H9 (cell line): ENCODE measurements at regions not wholly inside any gene's neighbourhood (a gene's known extent, or its start where the extent isn't known, plus 50 kb on each side); places are given as distances from the start of the nearest gene placed in this dataset.
A peak's percentile ranks its signal among the peaks of the same experiment; 100 is the strongest.

ENCODE experiments used
- DNase-seq: peaks from one replicate; pipeline ENCODE4 v3.0.0-alpha.2; 2017
- H2AFZ ChIP-seq: one replicate; pipeline ENCODE4 v1.6.1; 2013; ENCODE audit warnings: mild to moderate bottlenecking, low read length, control low read depth, moderate library complexity
- H2AK5ac ChIP-seq: 2 replicates; pipeline ENCODE4 v1.6.1; 2013; ENCODE audit warnings: low read length, control low read depth, mixed read lengths; ENCODE audit not compliant: insufficient read length
- H2BK120ac ChIP-seq: one replicate; pipeline ENCODE4 v1.6.1; 2013; ENCODE audit warnings: low read depth, mild to moderate bottlenecking, low read length, control low read depth, inconsistent platforms; ENCODE audit not compliant: poor library complexity, severe bottlenecking
- H2BK12ac ChIP-seq: 2 replicates; pipeline ENCODE4 v1.6.1; 2013; ENCODE audit warnings: low read length, control low read depth, mixed read lengths, low read depth; ENCODE audit not compliant: insufficient read length
- H2BK15ac ChIP-seq: 2 replicates; pipeline ENCODE4 v1.6.1; 2013; ENCODE audit warnings: low read depth, low read length, control low read depth
- H2BK20ac ChIP-seq: one replicate; pipeline ENCODE4 v1.6.1; 2013; ENCODE audit warnings: low read depth, mild to moderate bottlenecking, low read length, control low read depth, inconsistent platforms; ENCODE audit not compliant: poor library complexity, severe bottlenecking
- H2BK5ac ChIP-seq: 2 replicates; pipeline ENCODE4 v1.6.1; 2013; ENCODE audit warnings: low read length, control low read depth, mixed read lengths; ENCODE audit not compliant: insufficient read length
- H3K14ac ChIP-seq: 2 replicates; pipeline ENCODE4 v1.6.1; 2013; ENCODE audit warnings: low read length, control low read depth; ENCODE audit not compliant: insufficient read depth
- H3K18ac ChIP-seq: 2 replicates; pipeline ENCODE4 v1.6.1; 2013; ENCODE audit warnings: low read depth, mild to moderate bottlenecking, mixed read lengths, low read length, control low read depth; ENCODE audit not compliant: insufficient read length
- H3K23ac ChIP-seq: 2 replicates; pipeline ENCODE4 v1.6.1; 2013; ENCODE audit warnings: low read length, control low read depth, mixed read lengths, low read depth; ENCODE audit not compliant: insufficient read length
- H3K23me2 ChIP-seq: 2 replicates; pipeline ENCODE4 v1.6.1; 2013; ENCODE audit warnings: low read depth, mild to moderate bottlenecking, mixed read lengths, low read length, control low read depth; ENCODE audit not compliant: insufficient read length, poor library complexity, severe bottlenecking
- H3K27ac ChIP-seq: 2 replicates; pipeline ENCODE4 v1.5.1; 2013; ENCODE audit warnings: low read length, control low read depth, mixed read lengths, low read depth; ENCODE audit not compliant: insufficient read length
- H3K27me3 ChIP-seq: 2 replicates; pipeline ENCODE4 v1.6.1; 2013; ENCODE audit warnings: low read length, control low read depth, inconsistent platforms; ENCODE audit not compliant: insufficient read depth
- H3K4ac ChIP-seq: 2 replicates; pipeline ENCODE4 v1.6.1; 2013; ENCODE audit warnings: low read depth, mild to moderate bottlenecking, control low read depth, inconsistent platforms, low read length, moderate library complexity
- H3K4me1 ChIP-seq: 2 replicates; pipeline ENCODE4 v1.6.1; 2013; ENCODE audit warnings: low read length, control low read depth, inconsistent platforms; ENCODE audit not compliant: insufficient read depth
- H3K4me2 ChIP-seq: 2 replicates; pipeline ENCODE4 v1.6.1; 2013; ENCODE audit warnings: low read length, control low read depth, mixed read lengths; ENCODE audit not compliant: insufficient read length, insufficient read depth
- H3K56ac ChIP-seq: 2 replicates; pipeline ENCODE4 v1.6.1; 2013; ENCODE audit warnings: low read depth, mild to moderate bottlenecking, mixed read lengths, low read length, control low read depth; ENCODE audit not compliant: insufficient read length
- H3K79me1 ChIP-seq: 2 replicates; pipeline ENCODE4 v1.6.1; 2013; ENCODE audit warnings: low read depth, mild to moderate bottlenecking, moderate library complexity, low read length, control low read depth, inconsistent platforms; ENCODE audit not compliant: insufficient read depth, poor library complexity, severe bottlenecking
- H3K79me2 ChIP-seq: 2 replicates; pipeline ENCODE4 v1.6.1; 2013; ENCODE audit warnings: low read length, control low read depth, inconsistent platforms; ENCODE audit not compliant: insufficient read depth
- H3K9ac ChIP-seq: 2 replicates; pipeline ENCODE4 v1.6.1; 2013; ENCODE audit warnings: low read length, control low read depth, mixed read lengths; ENCODE audit not compliant: insufficient read length; ENCODE audit errors: extremely low read depth
- H3K9me3 ChIP-seq: one replicate; pipeline ENCODE4 v1.6.1; 2013; ENCODE audit warnings: low read depth, low read length, inconsistent platforms; ENCODE audit not compliant: control insufficient read depth
- H3T11ph ChIP-seq: one replicate; pipeline ENCODE4 v1.6.1; 2013; ENCODE audit warnings: mild to moderate bottlenecking, low read length, control low read depth, inconsistent platforms
- H4K20me1 ChIP-seq: one replicate; pipeline ENCODE4 v1.6.1; 2013; ENCODE audit not compliant: control insufficient read depth, insufficient read length, insufficient read depth
- H4K5ac ChIP-seq: 2 replicates; pipeline ENCODE4 v1.6.1; 2013; ENCODE audit warnings: low read depth, mild to moderate bottlenecking, mixed read lengths, low read length, control low read depth; ENCODE audit not compliant: insufficient read length
- H4K8ac ChIP-seq: replicated peaks from 2 replicates; pipeline ENCODE4 v1.6.1; 2013; ENCODE audit warnings: low read length, control low read depth, mixed read lengths, low read depth; ENCODE audit not compliant: insufficient read length
- H4K91ac ChIP-seq: 2 replicates; pipeline ENCODE4 v1.6.1; 2013; ENCODE audit warnings: low read depth, mild to moderate bottlenecking, moderate library complexity, mixed read lengths, low read length, control low read depth; ENCODE audit not compliant: insufficient read length
- H3K27ac Mint-ChIP-seq, 3 experiments: 2 replicates in 2 of 3; 3 replicates in 1 of 3; pipeline ENCODE4 v1.8.0; 2020 to 2021; ENCODE audit warnings: mixed read lengths in 3 of 3, mild to moderate bottlenecking in 1 of 3, moderate library complexity in 1 of 3
- H3K27me3 Mint-ChIP-seq: 2 replicates; pipeline ENCODE4 v1.8.0; 2021; ENCODE audit warnings: low read depth, mild to moderate bottlenecking, moderate library complexity, mixed read lengths
- H3K36me3 Mint-ChIP-seq, 3 experiments: 2 replicates in 2 of 3; 3 replicates in 1 of 3; pipeline ENCODE4 v1.8.0; 2020 to 2021; ENCODE audit warnings: low read depth in 3 of 3, mixed read lengths in 3 of 3; ENCODE audit not compliant: insufficient read depth in 1 of 3
- H3K4me1 Mint-ChIP-seq, 2 experiments: 2 replicates each; pipeline ENCODE4 v1.8.0; 2020; ENCODE audit warnings: mixed read lengths in 2 of 2
- H3K4me3 Mint-ChIP-seq, 2 experiments: 2 replicates in 1 of 2; 3 replicates in 1 of 2; pipeline ENCODE4 v1.8.0; 2020 to 2021; ENCODE audit warnings: mild to moderate bottlenecking in 2 of 2, mixed read lengths in 2 of 2, moderate library complexity in 1 of 2
- H3K9me3 Mint-ChIP-seq, 2 experiments: 2 replicates in 1 of 2; 3 replicates in 1 of 2; pipeline ENCODE4 v1.8.0; 2020; ENCODE audit warnings: mild to moderate bottlenecking in 2 of 2, mixed read lengths in 2 of 2, moderate library complexity in 1 of 2
- WGBS: extraction: QIAGEN DNeasy Blood & Tissue Kit; methylation state at CpG from one replicate; pipeline ENCODE4 v1.1.7; 2013; ENCODE audit warnings: missing lambda C conversion rate, low lambda C conversion rate, mixed read lengths; ENCODE audit not compliant: insufficient read length; ENCODE audit errors: extremely low coverage; 5-methylcytosine and 5-hydroxymethylcytosine counted together
- TF ChIP-seq, protein P1 (sequence below): fragments of 200-600 bp; sonication (generic); conservative IDR thresholded peaks from 3 replicates; pipeline ENCODE4 v1.8.0; 2021; ENCODE audit warnings: antibody characterized with exemption, mild to moderate bottlenecking

DNA sequence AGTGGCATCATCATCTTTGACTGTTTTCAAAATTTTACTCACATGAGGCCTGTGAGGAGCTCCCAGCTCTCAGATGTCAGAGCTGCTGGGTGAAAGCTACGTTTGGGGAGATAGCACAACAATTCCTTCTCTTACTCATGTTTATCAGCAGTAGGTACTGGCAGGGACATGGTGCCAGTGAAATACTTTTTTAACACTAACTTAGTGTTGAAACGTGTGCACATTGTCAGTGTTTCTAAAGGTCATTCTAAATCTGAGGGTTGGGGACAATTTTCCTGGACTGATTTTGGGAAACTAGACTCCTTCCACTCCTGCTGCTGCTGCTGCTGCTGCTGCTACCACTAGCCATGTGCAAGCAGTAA is 487.4 kb downstream of the PDCD6IP start:
- Histone ChIP-seq H3K4me2 (no peak overlapping the region), H3K14ac (no peak overlapping the region), H3K23ac (no peak overlapping the region), H4K20me1 (no peaks in the 10 kb centered on the region), H4K5ac (no peak overlapping the region), H3K27ac (no peak overlapping the region), H3K4me1 (no peaks in the 10 kb centered on the region), H3K9ac (no peak overlapping the region), H3K79me2 (no peaks in the 10 kb centered on the region), H3K9me3 (no peaks in the 10 kb centered on the region), H4K8ac (no peak overlapping the region), H3K4ac (no peak overlapping the region), H3T11ph (no peak overlapping the region), H2BK20ac (no peak overlapping the region), H3K18ac (no peak overlapping the region), H2AFZ (no peak overlapping the region), H2BK15ac (no peak overlapping the region), H2BK5ac (no peak overlapping the region), H2BK120ac (no peak overlapping the region), H3K56ac (no peak overlapping the region), H2BK12ac (no peak overlapping the region), H4K91ac (no peak overlapping the region), H3K79me1 (no peaks in the 10 kb centered on the region), H3K23me2 (no peaks in the 10 kb centered on the region), H3K27me3 (no peaks in the 10 kb centered on the region; the same call in 1 of the 2 replicates), H2AK5ac (no peak overlapping the region)
- WGBS, result no CpG with 5 or more reads among the region's 2 CpGs
- Mint-ChIP-seq H3K36me3 (no peaks in the 10 kb centered on the region; a peak in 1 of 7 replicates), H3K4me1 (peaks cover 6 to 9% of the 10 kb centered on the region in 2 experiments; a peak in 2 of 4 replicates), H3K4me3 (no peak overlapping the region), H3K27ac (peak overlapping the region in 1 of 3 experiments; percentile 31; a peak in 2 of 7 replicates), H3K9me3 (no peaks in the 10 kb centered on the region), H3K27me3 (no peaks in the 10 kb centered on the region)
- TF ChIP-seq, protein P1, sequence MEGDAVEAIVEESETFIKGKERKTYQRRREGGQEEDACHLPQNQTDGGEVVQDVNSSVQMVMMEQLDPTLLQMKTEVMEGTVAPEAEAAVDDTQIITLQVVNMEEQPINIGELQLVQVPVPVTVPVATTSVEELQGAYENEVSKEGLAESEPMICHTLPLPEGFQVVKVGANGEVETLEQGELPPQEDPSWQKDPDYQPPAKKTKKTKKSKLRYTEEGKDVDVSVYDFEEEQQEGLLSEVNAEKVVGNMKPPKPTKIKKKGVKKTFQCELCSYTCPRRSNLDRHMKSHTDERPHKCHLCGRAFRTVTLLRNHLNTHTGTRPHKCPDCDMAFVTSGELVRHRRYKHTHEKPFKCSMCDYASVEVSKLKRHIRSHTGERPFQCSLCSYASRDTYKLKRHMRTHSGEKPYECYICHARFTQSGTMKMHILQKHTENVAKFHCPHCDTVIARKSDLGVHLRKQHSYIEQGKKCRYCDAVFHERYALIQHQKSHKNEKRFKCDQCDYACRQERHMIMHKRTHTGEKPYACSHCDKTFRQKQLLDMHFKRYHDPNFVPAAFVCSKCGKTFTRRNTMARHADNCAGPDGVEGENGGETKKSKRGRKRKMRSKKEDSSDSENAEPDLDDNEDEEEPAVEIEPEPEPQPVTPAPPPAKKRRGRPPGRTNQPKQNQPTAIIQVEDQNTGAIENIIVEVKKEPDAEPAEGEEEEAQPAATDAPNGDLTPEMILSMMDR, result no peak
- no peak for DNase-seq
